ENCODE measurements at regions not wholly inside any gene's neighbourhood (a gene's known extent, or its start where the extent isn't known, plus 50 kb on each side); places are given as distances from the start of the nearest gene placed in this dataset.

- TF ChIP-seq STAG1 (CRISPR knock-in tag; IDR thresholded peaks at IDR 0.05): no peak
- TF ChIP-seq ZNF432 (CRISPR knock-in tag; IDR thresholded peaks at IDR 0.05; ENCODE audit: borderline replicate concordance): no peak
- TF ChIP-seq PTBP1 (IDR thresholded peaks at IDR 0.05; ENCODE audit: low read depth, low read length, poor library complexity, severe bottlenecking): no peak
- TF ChIP-seq, protein P1, sequence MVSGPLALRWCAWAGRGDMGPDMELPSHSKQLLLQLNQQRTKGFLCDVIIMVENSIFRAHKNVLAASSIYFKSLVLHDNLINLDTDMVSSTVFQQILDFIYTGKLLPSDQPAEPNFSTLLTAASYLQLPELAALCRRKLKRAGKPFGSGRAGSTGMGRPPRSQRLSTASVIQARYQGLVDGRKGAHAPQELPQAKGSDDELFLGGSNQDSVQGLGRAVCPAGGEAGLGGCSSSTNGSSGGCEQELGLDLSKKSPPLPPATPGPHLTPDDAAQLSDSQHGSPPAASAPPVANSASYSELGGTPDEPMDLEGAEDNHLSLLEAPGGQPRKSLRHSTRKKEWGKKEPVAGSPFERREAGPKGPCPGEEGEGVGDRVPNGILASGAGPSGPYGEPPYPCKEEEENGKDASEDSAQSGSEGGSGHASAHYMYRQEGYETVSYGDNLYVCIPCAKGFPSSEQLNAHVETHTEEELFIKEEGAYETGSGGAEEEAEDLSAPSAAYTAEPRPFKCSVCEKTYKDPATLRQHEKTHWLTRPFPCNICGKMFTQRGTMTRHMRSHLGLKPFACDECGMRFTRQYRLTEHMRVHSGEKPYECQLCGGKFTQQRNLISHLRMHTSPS (CRISPR knock-in tag; IDR thresholded peaks at IDR 0.05; ENCODE audit: low read depth): no peak
- TF ChIP-seq ZNF207 (IDR thresholded peaks at IDR 0.05; ENCODE audit: borderline replicate concordance): no peak
These were observed 97.3 kb upstream of the SOX3 start (continued) for GRCh38 chrX:140602140-140602539.

GRCh38 chrX:140599851-140600250 lies 95.0 kb upstream of the SOX3 start:
- Histone ChIP-seq H3K36me3 (replicated peaks in 1 of 2; ENCODE audit: control insufficient read depth in 1 of 2, insufficient read depth in 2 of 2, low read length in 2 of 2) (no peaks in the 10 kb centered on the region), H3K27ac (ENCODE audit: extremely low read length, insufficient read depth, low read length) (no peak overlapping the region), H3K4me3 (replicated peaks in 1 of 3; ENCODE audit: insufficient read depth in 1 of 3, low read depth in 2 of 3, low read length in 3 of 3) (no peak overlapping the region), H3K27me3 (ENCODE audit: control insufficient read depth in 1 of 2, insufficient read depth in 2 of 2, low read length in 2 of 2) (no peaks in the 10 kb centered on the region), H4K20me1 (ENCODE audit: insufficient read depth, low read length) (no peaks in the 10 kb centered on the region), H2AFZ (ENCODE audit: low read length) (no peak overlapping the region), H3K9me3 (ENCODE audit: low read length) (no peaks in the 10 kb centered on the region), H3K79me2 (ENCODE audit: insufficient read depth, low read length) (no peaks in the 10 kb centered on the region), H3K4me1 (ENCODE audit: insufficient read depth, low read length) (no peaks in the 10 kb centered on the region), H3K9ac (ENCODE audit: insufficient read depth, low read depth, low read length) (no peak overlapping the region), H3K4me2 (ENCODE audit: low read depth, low read length) (no peak overlapping the region)
- BruUV-seq (replicated peaks): no TSS peak
- ATAC-seq (no peak), FAIRE-seq (no peak), DNase-seq (ENCODE audit: low spot score) (no peak)
- ChIA-PET POLR2A (no interaction called here), CTCF (ENCODE audit: low intra/inter-chr PET ratio, low total read pairs) (no interaction called here)
- no peak for TF ChIP-seq MIXL1 (CRISPR knock-in tag; IDR thresholded peaks at IDR 0.05)
- no peak for TF ChIP-seq ZNF567 (CRISPR knock-in tag; IDR thresholded peaks at IDR 0.05; ENCODE audit: borderline replicate concordance)
- no peak for TF ChIP-seq KAT8 (CRISPR knock-in tag; IDR thresholded peaks at IDR 0.05)
- in situ Hi-C loops (cut with HindIII; ENCODE audit: extremely low pct_ligation_motif_present, low pct_unique_long_range_greater_than_20kb): no loop called here
- intact Hi-C loops (cut with micrococcal nuclease; ENCODE audit: unreplicated experiment): no loop called here
- 9% methylated on average over 3 of the region's 3 CpGs for WGBS (ENCODE audit: low lambda C conversion rate)
